ENCODE measurements at regions not wholly inside any gene's neighbourhood (a gene's known extent, or its start where the extent isn't known, plus 50 kb on each side); places are given as distances from the start of the nearest gene placed in this dataset.

DNA sequence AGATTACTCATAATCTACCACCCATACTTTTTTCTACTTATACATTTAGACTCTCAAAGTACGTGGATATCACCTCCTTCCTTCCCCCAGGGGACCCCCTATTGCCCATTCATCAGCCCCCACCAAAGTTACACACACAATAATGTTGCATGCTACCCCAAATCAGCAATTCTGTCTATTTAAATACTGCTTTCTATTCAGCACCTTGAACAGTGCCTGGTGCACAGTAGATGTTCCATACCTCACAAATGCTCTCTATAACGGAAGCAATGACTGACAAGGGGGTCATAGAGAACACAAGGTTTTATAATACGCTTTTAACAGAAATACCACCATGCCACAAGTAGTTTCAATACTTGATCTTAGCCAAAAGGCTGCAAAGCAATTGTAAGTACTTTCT lies 370.7 kb downstream of the MIAT start:
- no peak overlapping the region for H2BK120ac ChIP-seq (ENCODE audit: low read depth, low read length, poor library complexity, severe bottlenecking)
- H3K14ac ChIP-seq (ENCODE audit: insufficient read depth, low read length) = no peak overlapping the region
- no peak overlapping the region for H2BK5ac ChIP-seq (ENCODE audit: insufficient read length, low read length)
- H3K27ac Mint-ChIP-seq = no peak overlapping the region
- no peaks in the 10 kb centered on the region for H3K79me2 ChIP-seq (ENCODE audit: insufficient read depth, low read length)
- no peaks in the 10 kb centered on the region for H3K23me2 ChIP-seq (ENCODE audit: insufficient read length, low read depth, low read length, poor library complexity, severe bottlenecking)
- no peak overlapping the region for H2BK15ac ChIP-seq (ENCODE audit: low read depth, low read length)
- no peak overlapping the region for H3K56ac ChIP-seq (ENCODE audit: insufficient read length, low read depth, low read length)
- H3K27me3 ChIP-seq (ENCODE audit: insufficient read depth, low read length) = no peaks in the 10 kb centered on the region
- no peak for TF ChIP-seq CTCF (conservative IDR thresholded peaks at IDR 0.05)
- no peak overlapping the region for H3T11ph ChIP-seq (ENCODE audit: low read length)
- H2BK20ac ChIP-seq (ENCODE audit: low read depth, low read length, poor library complexity, severe bottlenecking) = no peak overlapping the region
- no peak overlapping the region for H4K5ac ChIP-seq (ENCODE audit: insufficient read length, low read depth, low read length)
- no peak overlapping the region for H3K4me3 Mint-ChIP-seq
- no peak overlapping the region for H3K9ac ChIP-seq (ENCODE audit: extremely low read depth, insufficient read length, low read length)
- peaks cover 0 to 3% of the 10 kb centered on the region in 2 experiments; a peak in 1 of 5 replicates for H3K9me3 Mint-ChIP-seq
- no peak overlapping the region for H2AFZ ChIP-seq (ENCODE audit: low read length)
- WGBS (ENCODE audit: extremely low coverage, insufficient read length, low lambda C conversion rate) = no CpG with 5 or more reads among the region's 3 CpGs
- H4K8ac ChIP-seq (replicated peaks; ENCODE audit: insufficient read length, low read depth, low read length) = no peak overlapping the region
- peaks cover 17 to 26% of the 10 kb centered on the region in 2 experiments for H3K4me1 Mint-ChIP-seq
- H3K36me3 Mint-ChIP-seq (ENCODE audit: insufficient read depth in 1 of 3, low read depth in 3 of 3) = no peaks in the 10 kb centered on the region
- H3K27me3 Mint-ChIP-seq (ENCODE audit: low read depth) = peaks cover 7% of the 10 kb centered on the region
- no peak overlapping the region for H3K4me2 ChIP-seq (ENCODE audit: insufficient read depth, insufficient read length, low read length)
- no peak overlapping the region for H3K27ac ChIP-seq (ENCODE audit: insufficient read length, low read depth, low read length)
- no peak overlapping the region for H3K4ac ChIP-seq (ENCODE audit: low read depth, low read length)
- H3K79me1 ChIP-seq (ENCODE audit: insufficient read depth, low read depth, low read length, poor library complexity, severe bottlenecking) = no peaks in the 10 kb centered on the region
- H3K9me3 ChIP-seq (ENCODE audit: control insufficient read depth, low read depth, low read length) = no peaks in the 10 kb centered on the region
- no peak overlapping the region for H3K18ac ChIP-seq (ENCODE audit: insufficient read length, low read depth, low read length)
- no peak overlapping the region for H2AK5ac ChIP-seq (ENCODE audit: insufficient read length, low read length)
- DNase-seq = no peak
- H4K91ac ChIP-seq (ENCODE audit: insufficient read length, low read depth, low read length) = no peak overlapping the region
- H2BK12ac ChIP-seq (ENCODE audit: insufficient read length, low read depth, low read length) = no peak overlapping the region
- H3K23ac ChIP-seq (ENCODE audit: insufficient read length, low read depth, low read length) = no peak overlapping the region
- H3K4me1 ChIP-seq (ENCODE audit: insufficient read depth, low read length) = no peaks in the 10 kb centered on the region
- H4K20me1 ChIP-seq (ENCODE audit: control insufficient read depth, insufficient read depth, insufficient read length) = no peaks in the 10 kb centered on the region
